Astrocyte (in vitro differentiated cells and primary cell): ENCODE measurements at regions not wholly inside any gene's neighbourhood (a gene's known extent, or its start where the extent isn't known, plus 50 kb on each side); places are given as distances from the start of the nearest gene placed in this dataset.

Source experiments
- DNase-seq: peaks from one replicate; pipeline ENCODE4 v3.0.0-alpha.2; 2010; ENCODE audit warnings: low read depth
- FAIRE-seq: peaks from 2 replicates; lab custom pipeline; 2011; peaks lifted over from hg19 to GRCh38; lab: Jason Lieb, UNC
- H2AFZ ChIP-seq: 2 replicates; pipeline ENCODE4 v1.6.0; 2012; ENCODE audit warnings: low read depth, low read length, inconsistent platforms
- H3K27ac ChIP-seq: 2 replicates; pipeline ENCODE4 v1.5.1; 2011; ENCODE audit warnings: low read depth, low read length, inconsistent platforms
- H3K27me3 ChIP-seq: 2 replicates; pipeline ENCODE4 v1.6.0; 2011; ENCODE audit warnings: low read length, inconsistent platforms; ENCODE audit not compliant: insufficient read depth
- H3K36me3 ChIP-seq: 2 replicates; pipeline ENCODE4 v1.5.1; 2011; ENCODE audit warnings: low read length, inconsistent platforms; ENCODE audit not compliant: insufficient read depth
- H3K4me1 ChIP-seq: 2 replicates; pipeline ENCODE4 v1.5.1; 2011; ENCODE audit warnings: low read length, inconsistent platforms; ENCODE audit not compliant: insufficient read depth
- H3K4me2 ChIP-seq: 2 replicates; pipeline ENCODE4 v1.6.0; 2012; ENCODE audit warnings: low read length, inconsistent platforms
- H3K4me3 ChIP-seq: 2 replicates; pipeline ENCODE4 v1.5.1; 2011; ENCODE audit warnings: low read depth, mild to moderate bottlenecking, low read length, inconsistent platforms; ENCODE audit not compliant: insufficient read depth
- H3K79me2 ChIP-seq: 2 replicates; pipeline ENCODE4 v1.6.0; 2012; ENCODE audit warnings: mild to moderate bottlenecking, low read length, inconsistent platforms; ENCODE audit not compliant: insufficient read depth
- H3K9ac ChIP-seq: 2 replicates; pipeline ENCODE4 v1.6.0; 2012; ENCODE audit warnings: mild to moderate bottlenecking, low read length, inconsistent platforms
- H3K9me3 ChIP-seq: 2 replicates; pipeline ENCODE4 v1.5.1; 2012; ENCODE audit warnings: low read depth, mild to moderate bottlenecking, low read length, inconsistent platforms; ENCODE audit not compliant: insufficient read depth
- H4K20me1 ChIP-seq: 2 replicates; pipeline ENCODE4 v1.6.0; 2012; ENCODE audit warnings: low read length, inconsistent platforms; ENCODE audit not compliant: insufficient read depth
- H3K27ac Mint-ChIP-seq: one replicate; pipeline ENCODE4 v1.8.0; 2021; ENCODE audit warnings: mild to moderate bottlenecking, mixed read lengths; ENCODE audit not compliant: unreplicated experiment
- H3K27me3 Mint-ChIP-seq: one replicate; pipeline ENCODE4 v1.8.0; 2021; ENCODE audit warnings: low read depth, mixed read lengths; ENCODE audit not compliant: unreplicated experiment
- H3K36me3 Mint-ChIP-seq: one replicate; pipeline ENCODE4 v1.8.0; 2021; ENCODE audit warnings: low read depth, mixed read lengths; ENCODE audit not compliant: unreplicated experiment
- H3K4me1 Mint-ChIP-seq: one replicate; pipeline ENCODE4 v1.8.0; 2021; ENCODE audit warnings: low read depth, mixed read lengths; ENCODE audit not compliant: unreplicated experiment
- H3K4me3 Mint-ChIP-seq: one replicate; pipeline ENCODE4 v1.8.0; 2021; ENCODE audit warnings: mild to moderate bottlenecking, moderate library complexity, mixed read lengths; ENCODE audit not compliant: unreplicated experiment
- H3K9me3 Mint-ChIP-seq: one replicate; pipeline ENCODE4 v1.8.0; 2021; ENCODE audit warnings: mild to moderate bottlenecking, mixed read lengths; ENCODE audit not compliant: unreplicated experiment
- EZH2 ChIP-seq: IDR thresholded peaks from 2 replicates; pipeline ENCODE4 v1.6.1; 2012; ENCODE audit warnings: mild to moderate bottlenecking, low read length, inconsistent platforms; ENCODE audit not compliant: insufficient read depth
- TF ChIP-seq, protein P1 (sequence below): IDR thresholded peaks from 2 replicates; pipeline ENCODE4 v1.5.1; 2011; ENCODE audit warnings: low read depth, mild to moderate bottlenecking, inconsistent platforms, low read length, moderate library complexity; ENCODE audit not compliant: insufficient read depth

- FAIRE-seq: peak; percentile 29
- no peak overlapping the region for H3K4me3 ChIP-seq
- H3K27ac ChIP-seq: no peak overlapping the region
- no peaks in the 10 kb centered on the region for H3K79me2 ChIP-seq
- H3K36me3 ChIP-seq: no peaks in the 10 kb centered on the region
- no peaks in the 10 kb centered on the region for H3K4me1 Mint-ChIP-seq
- no peaks in the 10 kb centered on the region for H3K27me3 ChIP-seq
- peaks cover 14% of the 10 kb centered on the region for H3K9me3 Mint-ChIP-seq
- peaks cover 11% of the 10 kb centered on the region for H3K27me3 Mint-ChIP-seq
- H3K36me3 Mint-ChIP-seq: no peaks in the 10 kb centered on the region
- no peaks in the 10 kb centered on the region for H3K4me1 ChIP-seq
- TF ChIP-seq, protein P1, sequence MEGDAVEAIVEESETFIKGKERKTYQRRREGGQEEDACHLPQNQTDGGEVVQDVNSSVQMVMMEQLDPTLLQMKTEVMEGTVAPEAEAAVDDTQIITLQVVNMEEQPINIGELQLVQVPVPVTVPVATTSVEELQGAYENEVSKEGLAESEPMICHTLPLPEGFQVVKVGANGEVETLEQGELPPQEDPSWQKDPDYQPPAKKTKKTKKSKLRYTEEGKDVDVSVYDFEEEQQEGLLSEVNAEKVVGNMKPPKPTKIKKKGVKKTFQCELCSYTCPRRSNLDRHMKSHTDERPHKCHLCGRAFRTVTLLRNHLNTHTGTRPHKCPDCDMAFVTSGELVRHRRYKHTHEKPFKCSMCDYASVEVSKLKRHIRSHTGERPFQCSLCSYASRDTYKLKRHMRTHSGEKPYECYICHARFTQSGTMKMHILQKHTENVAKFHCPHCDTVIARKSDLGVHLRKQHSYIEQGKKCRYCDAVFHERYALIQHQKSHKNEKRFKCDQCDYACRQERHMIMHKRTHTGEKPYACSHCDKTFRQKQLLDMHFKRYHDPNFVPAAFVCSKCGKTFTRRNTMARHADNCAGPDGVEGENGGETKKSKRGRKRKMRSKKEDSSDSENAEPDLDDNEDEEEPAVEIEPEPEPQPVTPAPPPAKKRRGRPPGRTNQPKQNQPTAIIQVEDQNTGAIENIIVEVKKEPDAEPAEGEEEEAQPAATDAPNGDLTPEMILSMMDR: no peak
- TF ChIP-seq EZH2: no peak
- H3K9ac ChIP-seq: no peak overlapping the region
- H3K9me3 ChIP-seq: no peaks in the 10 kb centered on the region
- no peaks in the 10 kb centered on the region for H4K20me1 ChIP-seq
- DNase-seq: no peak
- H3K27ac Mint-ChIP-seq: no peak overlapping the region
- H3K4me2 ChIP-seq: no peak overlapping the region
- no peak overlapping the region for H3K4me3 Mint-ChIP-seq
- no peak overlapping the region for H2AFZ ChIP-seq
These were observed 196.0 kb upstream of the RBPJ start for GRCh38 chr4:26124753-26125321.

DNA sequence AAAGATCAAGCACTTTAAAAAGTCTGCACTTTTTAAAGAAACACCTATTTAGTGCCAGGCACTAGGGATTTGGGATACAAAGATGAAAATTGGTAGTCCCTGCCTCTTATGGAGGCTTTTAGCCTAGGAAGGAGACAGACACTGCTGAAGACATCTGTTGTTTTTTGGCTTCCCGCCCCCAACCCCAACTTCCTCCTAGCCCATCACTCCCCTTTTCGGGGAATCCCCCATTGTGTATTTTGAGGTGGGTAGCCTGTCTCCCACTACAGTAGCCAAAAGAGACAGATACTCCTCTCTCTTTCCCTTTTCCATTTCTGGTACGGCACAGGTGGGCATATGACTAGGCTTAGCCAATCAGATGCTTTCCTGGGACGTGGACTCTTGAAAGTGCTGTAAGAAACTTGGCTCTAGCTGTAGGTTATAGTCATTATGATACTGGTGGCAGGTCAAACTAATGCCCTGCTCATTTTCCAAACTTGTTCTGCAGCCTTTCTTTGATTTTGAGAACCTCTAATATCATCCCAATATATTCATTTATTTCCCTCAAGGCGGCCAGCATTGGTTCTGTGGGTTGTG, 194.6 kb upstream of the RBPJ start:
- Mint-ChIP-seq H3K27ac (no peak overlapping the region), H3K36me3 (no peaks in the 10 kb centered on the region), H3K4me1 (no peaks in the 10 kb centered on the region), H3K27me3 (peaks cover 11% of the 10 kb centered on the region), H3K4me3 (no peak overlapping the region), H3K9me3 (peaks cover 13% of the 10 kb centered on the region)
- no peaks in the 10 kb centered on the region for H3K36me3 ChIP-seq
- FAIRE-seq: no peak
- no peak overlapping the region for H3K27ac ChIP-seq
- H3K4me2 ChIP-seq: no peak overlapping the region
- H2AFZ ChIP-seq: no peak overlapping the region
- no peaks in the 10 kb centered on the region for H3K27me3 ChIP-seq
- TF ChIP-seq, protein P1: no peak
- no peak for TF ChIP-seq EZH2
- no peaks in the 10 kb centered on the region for H4K20me1 ChIP-seq
- no peak overlapping the region for H3K4me3 ChIP-seq
- H3K9me3 ChIP-seq: no peaks in the 10 kb centered on the region
- DNase-seq: no peak
- no peaks in the 10 kb centered on the region for H3K4me1 ChIP-seq
- H3K9ac ChIP-seq: no peak overlapping the region
- H3K79me2 ChIP-seq: no peaks in the 10 kb centered on the region

DNA sequence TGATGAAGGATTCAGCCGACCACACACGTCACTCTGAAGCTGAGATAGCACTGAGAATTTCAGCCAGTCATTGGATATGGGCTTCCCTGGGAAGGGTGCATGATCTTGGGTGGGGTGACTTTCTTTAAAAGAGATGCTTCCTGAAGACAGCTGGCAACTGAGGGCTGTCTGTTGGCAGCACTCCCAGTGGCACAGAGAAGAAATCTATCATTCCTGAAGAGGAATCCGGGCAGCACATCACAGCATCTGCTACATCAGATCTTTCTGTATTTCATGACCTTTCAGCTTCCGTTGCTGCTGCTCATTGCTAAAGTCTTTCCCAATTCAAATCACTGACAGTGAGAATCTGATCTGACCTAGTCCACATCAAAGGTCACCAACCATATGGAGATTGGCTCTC, 193.8 kb upstream of the RBPJ start:
- FAIRE-seq (no peak), DNase-seq (no peak)
- Histone ChIP-seq H3K9ac (no peak overlapping the region), H3K27ac (no peak overlapping the region), H3K9me3 (no peaks in the 10 kb centered on the region), H3K27me3 (no peaks in the 10 kb centered on the region), H2AFZ (no peak overlapping the region), H3K4me2 (no peak overlapping the region), H3K79me2 (no peaks in the 10 kb centered on the region), H3K4me3 (no peak overlapping the region), H4K20me1 (no peaks in the 10 kb centered on the region), H3K4me1 (no peaks in the 10 kb centered on the region), H3K36me3 (no peaks in the 10 kb centered on the region)
- TF ChIP-seq EZH2: no peak
- TF ChIP-seq, protein P1: no peak
- no peaks in the 10 kb centered on the region for H3K4me1 Mint-ChIP-seq
- peaks cover 13% of the 10 kb centered on the region for H3K9me3 Mint-ChIP-seq
- no peak overlapping the region for H3K27ac Mint-ChIP-seq
- no peak overlapping the region for H3K4me3 Mint-ChIP-seq
- peaks cover 11% of the 10 kb centered on the region for H3K27me3 Mint-ChIP-seq
- H3K36me3 Mint-ChIP-seq: no peaks in the 10 kb centered on the region
